ENCODE measurements at regions not wholly inside any gene's neighbourhood (a gene's known extent, or its start where the extent isn't known, plus 50 kb on each side); places are given as distances from the start of the nearest gene placed in this dataset.

DNA sequence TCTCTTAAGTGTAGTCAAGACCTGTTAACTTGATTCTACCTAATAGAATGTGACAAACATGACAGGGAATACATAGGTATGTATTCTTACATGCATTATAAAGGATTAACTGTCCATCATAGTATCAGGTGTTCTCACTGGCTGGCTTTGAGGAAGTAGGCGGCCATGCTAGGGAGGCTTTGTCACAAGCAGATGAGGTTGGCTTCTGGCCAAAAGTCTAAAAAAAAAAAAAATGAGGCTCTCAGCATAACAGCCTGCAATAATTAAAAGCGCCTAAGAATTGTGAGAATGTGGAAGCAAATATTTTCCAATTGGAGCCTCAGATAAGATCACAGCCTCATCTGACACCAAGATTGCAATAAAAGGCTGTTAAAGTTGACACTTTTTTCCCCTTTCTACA is 1256.8 kb upstream of the SORCS1 start:
- TF ChIP-seq, protein P1, sequence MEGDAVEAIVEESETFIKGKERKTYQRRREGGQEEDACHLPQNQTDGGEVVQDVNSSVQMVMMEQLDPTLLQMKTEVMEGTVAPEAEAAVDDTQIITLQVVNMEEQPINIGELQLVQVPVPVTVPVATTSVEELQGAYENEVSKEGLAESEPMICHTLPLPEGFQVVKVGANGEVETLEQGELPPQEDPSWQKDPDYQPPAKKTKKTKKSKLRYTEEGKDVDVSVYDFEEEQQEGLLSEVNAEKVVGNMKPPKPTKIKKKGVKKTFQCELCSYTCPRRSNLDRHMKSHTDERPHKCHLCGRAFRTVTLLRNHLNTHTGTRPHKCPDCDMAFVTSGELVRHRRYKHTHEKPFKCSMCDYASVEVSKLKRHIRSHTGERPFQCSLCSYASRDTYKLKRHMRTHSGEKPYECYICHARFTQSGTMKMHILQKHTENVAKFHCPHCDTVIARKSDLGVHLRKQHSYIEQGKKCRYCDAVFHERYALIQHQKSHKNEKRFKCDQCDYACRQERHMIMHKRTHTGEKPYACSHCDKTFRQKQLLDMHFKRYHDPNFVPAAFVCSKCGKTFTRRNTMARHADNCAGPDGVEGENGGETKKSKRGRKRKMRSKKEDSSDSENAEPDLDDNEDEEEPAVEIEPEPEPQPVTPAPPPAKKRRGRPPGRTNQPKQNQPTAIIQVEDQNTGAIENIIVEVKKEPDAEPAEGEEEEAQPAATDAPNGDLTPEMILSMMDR (IDR thresholded peaks at IDR 0.05; ENCODE audit: poor library complexity): no peak
- no peak for TF ChIP-seq EZH2 (IDR thresholded peaks at IDR 0.05; ENCODE audit: borderline replicate concordance)
- no peak for TF ChIP-seq EZH2phosphoT487 (IDR thresholded peaks at IDR 0.05; ENCODE audit: low read depth, severe bottlenecking, unreplicated experiment)
